ENCODE measurements at regions not wholly inside any gene's neighbourhood (a gene's known extent, or its start where the extent isn't known, plus 50 kb on each side); places are given as distances from the start of the nearest gene placed in this dataset.

DNA sequence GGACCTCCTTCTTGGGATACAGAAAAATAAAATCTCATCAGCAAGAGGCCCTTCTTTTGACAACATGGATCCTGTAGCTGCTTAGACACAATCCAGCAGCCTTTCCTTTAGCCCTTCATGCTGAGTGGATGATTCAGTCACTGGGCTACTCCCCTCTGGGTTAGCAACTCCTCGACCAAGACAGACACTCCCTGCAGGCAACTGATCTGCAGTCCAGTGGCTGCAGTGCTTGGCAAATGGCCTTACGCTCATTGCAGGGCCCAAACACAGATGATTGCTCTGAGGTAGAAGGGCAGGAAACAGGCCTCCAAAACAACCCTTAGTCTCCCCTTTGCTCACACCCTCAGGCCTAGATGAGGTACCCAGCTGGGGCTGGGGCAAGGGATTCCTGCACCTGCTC, 73.2 kb upstream of the OPCML start:
- peaks cover 4% of the 10 kb centered on the region for H3K36me3 Mint-ChIP-seq
- peaks cover 8% of the 10 kb centered on the region; the same call in 1 of the 2 replicates for H3K27me3 Mint-ChIP-seq (ENCODE audit: low read depth)
- ATAC-seq (peak; percentile 65), DNase-seq (ENCODE audit: low spot score) (no peak)
- no peak overlapping the region for H3K4me3 Mint-ChIP-seq
- H3K27ac Mint-ChIP-seq = no peak overlapping the region
- H3K9me3 Mint-ChIP-seq = peaks cover 14% of the 10 kb centered on the region
- TF ChIP-seq ZNF121 (CRISPR knock-in tag; IDR thresholded peaks at IDR 0.05) (no peak), PRRX2 (CRISPR knock-in tag; IDR thresholded peaks at IDR 0.05) (no peak), ZNF232 (CRISPR knock-in tag; IDR thresholded peaks at IDR 0.05) (no peak), FOXK1 (CRISPR knock-in tag; IDR thresholded peaks at IDR 0.05) (no peak), GABPB1 (CRISPR knock-in tag; IDR thresholded peaks at IDR 0.05) (no peak), ZBTB21 (CRISPR knock-in tag; IDR thresholded peaks at IDR 0.05; ENCODE audit: borderline replicate concordance) (no peak), TP53 (CRISPR knock-in tag; IDR thresholded peaks at IDR 0.05) (no peak), JUN (CRISPR knock-in tag; IDR thresholded peaks at IDR 0.05) (no peak), HMGA2 (CRISPR knock-in tag; IDR thresholded peaks at IDR 0.05) (no peak), MXD4 (CRISPR knock-in tag; IDR thresholded peaks at IDR 0.05; ENCODE audit: borderline replicate concordance) (no peak)
- TF ChIP-seq, protein P1, sequence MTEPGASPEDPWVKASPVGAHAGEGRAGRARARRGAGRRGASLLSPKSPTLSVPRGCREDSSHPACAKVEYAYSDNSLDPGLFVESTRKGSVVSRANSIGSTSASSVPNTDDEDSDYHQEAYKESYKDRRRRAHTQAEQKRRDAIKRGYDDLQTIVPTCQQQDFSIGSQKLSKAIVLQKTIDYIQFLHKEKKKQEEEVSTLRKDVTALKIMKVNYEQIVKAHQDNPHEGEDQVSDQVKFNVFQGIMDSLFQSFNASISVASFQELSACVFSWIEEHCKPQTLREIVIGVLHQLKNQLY (CRISPR knock-in tag; IDR thresholded peaks at IDR 0.05) = no peak
- TF ChIP-seq, protein P2, sequence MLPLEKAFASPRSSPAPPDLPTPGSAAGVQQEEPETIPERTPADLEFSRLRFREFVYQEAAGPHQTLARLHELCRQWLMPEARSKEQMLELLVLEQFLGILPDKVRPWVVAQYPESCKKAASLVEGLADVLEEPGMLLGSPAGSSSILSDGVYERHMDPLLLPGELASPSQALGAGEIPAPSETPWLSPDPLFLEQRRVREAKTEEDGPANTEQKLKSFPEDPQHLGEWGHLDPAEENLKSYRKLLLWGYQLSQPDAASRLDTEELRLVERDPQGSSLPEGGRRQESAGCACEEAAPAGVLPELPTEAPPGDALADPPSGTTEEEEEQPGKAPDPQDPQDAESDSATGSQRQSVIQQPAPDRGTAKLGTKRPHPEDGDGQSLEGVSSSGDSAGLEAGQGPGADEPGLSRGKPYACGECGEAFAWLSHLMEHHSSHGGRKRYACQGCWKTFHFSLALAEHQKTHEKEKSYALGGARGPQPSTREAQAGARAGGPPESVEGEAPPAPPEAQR (CRISPR knock-in tag; IDR thresholded peaks at IDR 0.05) = no peak
- TF ChIP-seq, protein P3, sequence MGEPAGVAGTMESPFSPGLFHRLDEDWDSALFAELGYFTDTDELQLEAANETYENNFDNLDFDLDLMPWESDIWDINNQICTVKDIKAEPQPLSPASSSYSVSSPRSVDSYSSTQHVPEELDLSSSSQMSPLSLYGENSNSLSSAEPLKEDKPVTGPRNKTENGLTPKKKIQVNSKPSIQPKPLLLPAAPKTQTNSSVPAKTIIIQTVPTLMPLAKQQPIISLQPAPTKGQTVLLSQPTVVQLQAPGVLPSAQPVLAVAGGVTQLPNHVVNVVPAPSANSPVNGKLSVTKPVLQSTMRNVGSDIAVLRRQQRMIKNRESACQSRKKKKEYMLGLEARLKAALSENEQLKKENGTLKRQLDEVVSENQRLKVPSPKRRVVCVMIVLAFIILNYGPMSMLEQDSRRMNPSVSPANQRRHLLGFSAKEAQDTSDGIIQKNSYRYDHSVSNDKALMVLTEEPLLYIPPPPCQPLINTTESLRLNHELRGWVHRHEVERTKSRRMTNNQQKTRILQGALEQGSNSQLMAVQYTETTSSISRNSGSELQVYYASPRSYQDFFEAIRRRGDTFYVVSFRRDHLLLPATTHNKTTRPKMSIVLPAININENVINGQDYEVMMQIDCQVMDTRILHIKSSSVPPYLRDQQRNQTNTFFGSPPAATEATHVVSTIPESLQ (CRISPR knock-in tag; IDR thresholded peaks at IDR 0.05) = no peak
- POLR2A ChIA-PET = interaction anchor here (1.3 kb wide), 1 partner anchor 9 kb away, joined by 3 read pairs; no protein-coding TSS in a partner anchor
- no peaks in the 10 kb centered on the region for H3K4me1 Mint-ChIP-seq
- CTCF ChIA-PET = no interaction called here

DNA sequence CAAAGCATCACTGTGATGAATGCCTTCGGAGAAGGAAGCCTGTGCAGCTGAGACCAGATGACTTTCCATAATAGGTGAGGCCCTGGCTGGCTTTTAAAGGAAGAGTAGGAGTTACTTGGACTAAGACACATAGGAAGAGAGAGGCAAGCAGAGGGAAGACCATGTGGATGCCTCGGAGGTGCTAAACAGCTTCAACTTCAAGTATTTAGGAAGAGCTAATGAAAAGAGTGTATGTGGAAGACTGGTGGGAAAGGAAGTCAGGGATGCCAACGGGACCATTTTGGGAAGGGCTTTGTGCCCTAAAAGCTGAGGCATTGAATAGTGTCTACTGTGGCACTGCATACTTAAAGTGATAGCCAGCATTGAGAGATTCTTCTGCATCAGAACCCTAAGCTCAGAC, 69.3 kb upstream of the OPCML start:
- no peaks in the 10 kb centered on the region for H3K36me3 Mint-ChIP-seq
- no peak for DNase-seq (ENCODE audit: low spot score)
- peaks cover 4% of the 10 kb centered on the region for H3K27me3 Mint-ChIP-seq (ENCODE audit: low read depth)
- TF ChIP-seq KAT7 (CRISPR knock-in tag; IDR thresholded peaks at IDR 0.05; ENCODE audit: borderline replicate concordance) (no peak), SMAD4 (CRISPR knock-in tag; IDR thresholded peaks at IDR 0.05) (no peak), GABPB1 (CRISPR knock-in tag; IDR thresholded peaks at IDR 0.05) (no peak), ZNF232 (CRISPR knock-in tag; IDR thresholded peaks at IDR 0.05) (no peak)
- H3K9me3 Mint-ChIP-seq = no peaks in the 10 kb centered on the region
- H3K4me1 Mint-ChIP-seq = peaks cover 24% of the 10 kb centered on the region
- no peak for ATAC-seq
- ChIA-PET POLR2A (no interaction called here), CTCF (interaction anchor here (1.1 to 2.8 kb wide), 2 partner anchors 26 to 523 kb away, joined by 3 to 10 read pairs; no protein-coding TSS in a partner anchor)
- H3K4me3 Mint-ChIP-seq = no peak overlapping the region
- H3K27ac Mint-ChIP-seq = no peak overlapping the region

DNA sequence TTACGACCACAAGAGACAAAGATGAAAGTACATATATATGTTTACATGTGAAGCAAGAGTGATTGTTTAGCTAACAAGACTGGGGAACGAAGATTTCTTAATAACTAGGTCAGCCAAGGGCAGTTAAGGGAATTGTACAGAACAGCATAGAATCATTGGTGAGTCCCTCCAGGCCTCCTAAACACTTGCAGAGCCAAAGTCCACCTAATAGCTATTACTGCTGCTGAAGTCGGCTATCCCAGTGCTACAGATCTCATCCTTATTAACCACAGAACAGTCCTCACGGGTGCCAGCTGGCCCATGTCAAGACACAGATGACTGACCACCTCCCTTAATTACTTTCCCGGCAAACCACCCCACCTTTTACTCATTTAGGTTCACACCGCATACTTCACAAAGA, 68.5 kb upstream of the OPCML start:
- TF ChIP-seq GRHL2 (CRISPR knock-in tag; IDR thresholded peaks at IDR 0.05; ENCODE audit: insufficient replicate concordance, severe bottlenecking) = no peak
- no peak for TF ChIP-seq IRF2 (CRISPR knock-in tag; IDR thresholded peaks at IDR 0.05; ENCODE audit: borderline replicate concordance, low read depth)
- TF ChIP-seq, protein P4, sequence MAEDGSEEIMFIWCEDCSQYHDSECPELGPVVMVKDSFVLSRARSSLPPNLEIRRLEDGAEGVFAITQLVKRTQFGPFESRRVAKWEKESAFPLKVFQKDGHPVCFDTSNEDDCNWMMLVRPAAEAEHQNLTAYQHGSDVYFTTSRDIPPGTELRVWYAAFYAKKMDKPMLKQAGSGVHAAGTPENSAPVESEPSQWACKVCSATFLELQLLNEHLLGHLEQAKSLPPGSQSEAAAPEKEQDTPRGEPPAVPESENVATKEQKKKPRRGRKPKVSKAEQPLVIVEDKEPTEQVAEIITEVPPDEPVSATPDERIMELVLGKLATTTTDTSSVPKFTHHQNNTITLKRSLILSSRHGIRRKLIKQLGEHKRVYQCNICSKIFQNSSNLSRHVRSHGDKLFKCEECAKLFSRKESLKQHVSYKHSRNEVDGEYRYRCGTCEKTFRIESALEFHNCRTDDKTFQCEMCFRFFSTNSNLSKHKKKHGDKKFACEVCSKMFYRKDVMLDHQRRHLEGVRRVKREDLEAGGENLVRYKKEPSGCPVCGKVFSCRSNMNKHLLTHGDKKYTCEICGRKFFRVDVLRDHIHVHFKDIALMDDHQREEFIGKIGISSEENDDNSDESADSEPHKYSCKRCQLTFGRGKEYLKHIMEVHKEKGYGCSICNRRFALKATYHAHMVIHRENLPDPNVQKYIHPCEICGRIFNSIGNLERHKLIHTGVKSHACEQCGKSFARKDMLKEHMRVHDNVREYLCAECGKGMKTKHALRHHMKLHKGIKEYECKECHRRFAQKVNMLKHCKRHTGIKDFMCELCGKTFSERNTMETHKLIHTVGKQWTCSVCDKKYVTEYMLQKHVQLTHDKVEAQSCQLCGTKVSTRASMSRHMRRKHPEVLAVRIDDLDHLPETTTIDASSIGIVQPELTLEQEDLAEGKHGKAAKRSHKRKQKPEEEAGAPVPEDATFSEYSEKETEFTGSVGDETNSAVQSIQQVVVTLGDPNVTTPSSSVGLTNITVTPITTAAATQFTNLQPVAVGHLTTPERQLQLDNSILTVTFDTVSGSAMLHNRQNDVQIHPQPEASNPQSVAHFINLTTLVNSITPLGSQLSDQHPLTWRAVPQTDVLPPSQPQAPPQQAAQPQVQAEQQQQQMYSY (CRISPR knock-in tag; IDR thresholded peaks at IDR 0.05) = no peak
- no peak for TF ChIP-seq ZBTB21 (CRISPR knock-in tag; IDR thresholded peaks at IDR 0.05; ENCODE audit: borderline replicate concordance)
- TF ChIP-seq, protein P5, sequence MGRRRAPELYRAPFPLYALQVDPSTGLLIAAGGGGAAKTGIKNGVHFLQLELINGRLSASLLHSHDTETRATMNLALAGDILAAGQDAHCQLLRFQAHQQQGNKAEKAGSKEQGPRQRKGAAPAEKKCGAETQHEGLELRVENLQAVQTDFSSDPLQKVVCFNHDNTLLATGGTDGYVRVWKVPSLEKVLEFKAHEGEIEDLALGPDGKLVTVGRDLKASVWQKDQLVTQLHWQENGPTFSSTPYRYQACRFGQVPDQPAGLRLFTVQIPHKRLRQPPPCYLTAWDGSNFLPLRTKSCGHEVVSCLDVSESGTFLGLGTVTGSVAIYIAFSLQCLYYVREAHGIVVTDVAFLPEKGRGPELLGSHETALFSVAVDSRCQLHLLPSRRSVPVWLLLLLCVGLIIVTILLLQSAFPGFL (CRISPR knock-in tag; IDR thresholded peaks at IDR 0.05; ENCODE audit: borderline replicate concordance) = no peak
- TF ChIP-seq, protein P3 (CRISPR knock-in tag; IDR thresholded peaks at IDR 0.05) = no peak
- TF ChIP-seq NR2C2 (CRISPR knock-in tag; IDR thresholded peaks at IDR 0.05) = no peak
- no peak for TF ChIP-seq HMGA2 (CRISPR knock-in tag; IDR thresholded peaks at IDR 0.05)
- peaks cover 24% of the 10 kb centered on the region for H3K4me1 Mint-ChIP-seq
- ATAC-seq = no peak
- H3K27me3 Mint-ChIP-seq (ENCODE audit: low read depth) = peaks cover 8% of the 10 kb centered on the region
- POLR2A ChIA-PET = no interaction called here
- CTCF ChIA-PET = interaction anchor here (2.4 to 2.8 kb wide), 2 partner anchors 25 to 234 kb away, joined by 7 to 10 read pairs; no protein-coding TSS in a partner anchor
- no peak overlapping the region for H3K4me3 Mint-ChIP-seq
- no peaks in the 10 kb centered on the region for H3K36me3 Mint-ChIP-seq
- DNase-seq (ENCODE audit: low spot score) = no peak
- no peaks in the 10 kb centered on the region for H3K9me3 Mint-ChIP-seq
- H3K27ac Mint-ChIP-seq = no peak overlapping the region
